GM19025 (cell line): ENCODE measurements at regions not wholly inside any gene's neighbourhood (a gene's known extent, or its start where the extent isn't known, plus 50 kb on each side); places are given as distances from the start of the nearest gene placed in this dataset.
"Not testable (repeated sequence)": the region's sequence is repeated elsewhere in the genome, so short reads cannot be mapped to it uniquely, and the experiment has no call there.

Experiments
- ATAC-seq: cut with Tn5 transposase; IDR thresholded peaks from one replicate; pipeline ENCODE4 v1.9.1; 2021; ENCODE audit warnings: mild to moderate bottlenecking, low read depth, moderate library complexity; ENCODE audit not compliant: unreplicated experiment

DNA sequence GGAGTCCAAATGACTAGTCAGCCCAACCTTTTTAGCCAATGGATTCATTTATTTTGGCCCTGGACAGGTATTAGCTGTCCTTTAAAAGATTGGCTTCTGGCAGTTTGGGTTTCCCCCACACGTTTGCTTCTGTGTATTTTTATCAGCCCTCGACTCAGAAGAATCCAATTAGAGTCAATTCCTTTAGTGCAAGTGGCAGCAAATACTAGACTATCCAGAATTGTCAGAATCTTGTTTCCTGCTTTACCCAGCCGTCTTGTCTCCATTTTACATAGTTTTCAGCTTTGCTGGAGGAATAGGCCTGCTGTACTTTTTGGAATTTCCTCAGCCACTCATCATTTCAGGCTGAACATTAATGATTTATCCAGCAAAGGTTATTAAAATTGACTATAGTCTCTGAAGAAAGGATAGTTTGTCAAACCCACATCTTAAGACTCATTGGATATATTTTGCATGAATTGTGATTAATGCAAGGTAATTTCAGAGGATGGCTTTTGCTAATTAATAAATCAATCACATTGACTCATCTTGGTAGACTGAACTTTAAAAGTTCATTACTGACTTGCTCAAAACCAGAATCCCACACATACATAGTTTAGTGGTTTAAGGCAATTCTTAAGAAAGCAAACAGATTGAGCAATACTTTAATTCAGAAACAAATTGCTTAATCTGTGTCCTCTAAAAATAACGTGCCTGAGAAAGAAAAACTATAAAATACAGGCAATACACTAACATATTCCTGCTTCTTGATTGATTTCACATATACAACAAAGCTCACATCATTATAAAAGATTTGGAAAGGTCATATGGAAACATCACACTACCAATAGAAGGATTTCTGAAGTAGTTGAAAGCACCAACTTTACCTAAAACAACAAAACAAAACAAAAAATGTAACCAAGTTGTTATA, 62.9 kb upstream of the ZNF217 start:
- no peak for ATAC-seq

DNA sequence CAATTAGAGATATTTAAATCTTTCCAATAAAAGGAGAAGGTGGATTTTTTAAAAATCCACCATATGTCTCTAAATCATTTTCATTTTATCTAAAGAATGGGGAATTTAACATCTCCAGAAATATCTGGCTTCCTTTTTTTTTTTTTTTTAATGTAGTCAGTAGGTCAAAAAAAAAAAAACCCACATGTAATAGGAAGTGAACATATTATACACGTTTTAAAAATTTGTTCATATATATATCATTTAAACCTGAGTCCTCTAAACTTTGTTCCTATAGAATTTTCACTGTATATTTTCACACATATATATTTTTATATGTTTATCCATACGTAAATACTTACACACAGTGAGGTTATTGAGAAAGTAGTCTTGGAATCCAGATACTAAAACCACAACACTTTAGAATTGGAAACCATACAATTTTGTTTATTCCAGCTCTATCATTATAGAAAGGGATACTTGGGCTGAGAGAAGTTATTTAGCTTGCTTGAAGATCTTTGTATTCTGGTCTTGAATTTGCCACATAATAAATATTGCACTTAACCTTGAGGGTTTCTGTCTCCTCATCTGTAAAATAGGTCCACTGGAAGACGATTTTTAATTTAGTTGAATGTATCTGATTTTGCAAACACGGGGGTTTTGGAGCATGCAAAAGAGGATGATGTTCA, 62.1 kb upstream of the ZNF217 start:
- no peak for ATAC-seq

DNA sequence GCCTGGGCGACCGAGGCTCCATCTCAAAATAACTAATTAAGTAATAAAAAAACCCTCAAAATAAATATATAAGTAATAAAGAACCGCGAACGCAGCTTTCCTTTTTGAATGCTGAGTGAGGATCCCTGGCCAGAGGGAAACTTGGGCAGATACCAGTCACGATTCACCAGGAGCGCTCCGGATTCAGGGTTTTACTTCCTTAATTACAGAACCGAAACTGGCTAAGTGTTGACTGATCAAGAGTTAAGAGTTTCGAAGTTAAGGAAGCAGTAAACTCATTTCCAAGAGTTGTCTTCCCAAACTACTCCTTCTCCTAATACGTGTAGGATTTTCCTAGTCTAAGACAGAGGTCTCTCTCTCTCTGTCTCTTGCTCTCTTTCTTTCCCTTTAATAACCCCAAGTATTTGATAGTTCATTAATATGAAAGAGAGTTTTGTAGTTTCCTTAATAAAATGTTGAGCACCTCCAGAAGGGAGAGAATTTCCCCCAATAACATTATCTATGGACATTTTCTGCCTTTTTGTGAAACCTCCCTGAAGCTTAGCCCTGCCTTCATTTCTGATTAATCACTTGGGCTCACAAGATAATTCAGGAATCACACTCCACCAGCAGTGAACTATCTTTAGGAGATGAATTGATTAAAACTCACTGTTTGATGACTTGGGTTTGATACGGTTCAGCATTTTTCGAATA, 61.4 kb upstream of the ZNF217 start:
- no peak for ATAC-seq

DNA sequence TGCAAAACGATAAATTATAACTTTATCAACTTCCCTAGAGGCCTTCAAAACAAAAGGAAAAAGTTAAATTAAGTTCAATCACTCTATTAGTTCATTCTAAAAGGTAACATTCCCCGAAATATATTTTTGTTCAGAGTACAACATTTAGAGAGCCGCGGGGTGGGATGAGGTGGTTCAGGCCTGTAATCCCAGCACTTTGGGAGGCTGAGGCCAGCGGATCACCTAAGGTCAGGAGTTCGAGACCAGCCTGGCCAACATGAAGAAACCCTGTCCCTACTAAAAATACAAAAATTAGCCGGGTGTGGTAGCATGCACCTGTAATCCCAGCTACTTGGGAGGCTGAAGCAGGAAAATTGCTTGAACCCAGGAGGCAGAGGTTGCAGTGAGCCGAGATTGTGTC, 60.9 kb upstream of the ZNF217 start:
- ATAC-seq: not testable (repeated sequence)

DNA sequence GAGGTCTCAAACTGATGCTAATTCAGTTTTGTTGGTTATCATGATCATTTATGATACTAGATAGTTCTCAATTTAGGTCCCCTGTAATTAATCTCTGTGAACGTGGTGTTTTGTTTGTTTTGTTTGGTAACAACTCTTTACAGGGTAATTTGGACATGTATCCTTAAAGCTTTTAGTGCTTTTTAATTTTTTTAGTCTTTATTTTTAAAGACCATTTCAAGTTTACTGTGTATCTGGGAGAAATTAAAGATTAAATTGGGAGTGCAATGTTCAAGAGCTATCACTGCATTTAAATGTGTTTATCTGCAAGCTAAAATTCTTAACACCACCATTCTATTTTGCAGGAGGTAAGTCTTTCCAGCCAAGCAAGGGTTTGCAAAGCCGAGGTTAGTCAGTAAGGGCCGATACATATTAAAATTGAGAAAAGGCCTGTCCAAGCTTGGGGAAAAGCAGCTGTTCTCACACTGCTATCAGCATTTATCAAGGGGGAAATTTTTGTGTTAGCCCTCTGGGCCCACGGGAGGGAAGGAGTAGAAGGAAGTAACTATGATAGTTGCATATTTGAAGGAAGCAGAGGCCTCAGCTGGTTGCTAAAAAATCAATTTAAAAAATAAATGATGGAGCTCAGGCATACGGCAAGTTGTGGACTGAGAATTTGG, 59.3 kb upstream of the ZNF217 start:
- no peak for ATAC-seq

DNA sequence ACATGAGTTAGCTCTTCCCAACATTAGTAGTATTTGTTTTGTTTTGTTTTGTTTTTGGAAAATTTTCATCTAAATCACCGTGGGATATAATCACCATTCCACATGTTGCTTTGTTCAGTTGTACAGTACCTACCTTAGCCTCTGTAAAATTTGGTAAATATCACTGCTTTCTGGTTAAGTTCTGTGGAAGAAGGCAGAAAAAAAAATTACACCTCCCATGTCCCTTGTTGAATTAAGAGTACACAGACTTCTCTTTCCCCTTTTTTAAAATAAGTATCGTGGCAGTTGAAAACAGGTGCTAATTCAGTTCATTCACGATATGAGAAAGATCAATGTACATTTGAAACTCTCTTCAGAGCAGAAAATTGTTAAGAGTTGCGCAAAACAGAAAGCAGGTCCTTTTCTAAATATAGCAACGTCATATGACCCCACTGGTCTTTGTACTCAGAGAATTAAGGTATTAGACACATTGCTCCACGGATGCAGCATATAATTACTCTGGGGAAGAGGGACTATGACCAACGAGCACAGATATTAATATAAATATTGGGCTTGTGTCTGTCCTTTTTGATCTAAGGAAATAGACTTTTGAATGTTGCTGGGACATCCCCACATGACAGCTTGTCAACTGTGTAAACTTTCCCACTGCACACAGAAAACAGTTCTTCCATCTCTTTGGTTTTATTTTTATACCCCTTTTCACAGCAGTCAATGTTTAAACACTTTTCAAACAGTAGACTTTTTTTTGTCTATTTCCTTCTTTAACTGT, 58.6 kb upstream of the ZNF217 start:
- ATAC-seq: peak; percentile 81

DNA sequence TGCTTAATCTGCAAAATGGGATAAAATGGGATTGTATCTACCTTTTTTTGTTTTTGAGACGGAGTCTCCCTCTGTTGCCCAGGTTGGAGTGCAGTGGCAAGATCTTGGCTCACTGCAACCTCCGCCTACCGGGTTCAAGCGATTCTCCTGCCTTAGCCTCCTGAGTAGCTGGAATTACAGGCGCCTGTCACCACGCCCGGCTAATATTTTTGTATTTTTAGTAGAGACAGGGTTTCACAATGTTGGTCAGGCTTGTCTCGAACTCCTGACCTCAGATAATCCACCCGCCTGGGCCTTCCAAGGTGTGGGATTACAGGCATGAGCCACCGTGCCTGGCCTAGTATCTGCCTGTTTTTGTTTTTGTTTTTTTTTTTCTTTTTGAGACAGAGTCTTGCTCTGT, 55.9 kb upstream of the ZNF217 start:
- not testable (repeated sequence) for ATAC-seq

DNA sequence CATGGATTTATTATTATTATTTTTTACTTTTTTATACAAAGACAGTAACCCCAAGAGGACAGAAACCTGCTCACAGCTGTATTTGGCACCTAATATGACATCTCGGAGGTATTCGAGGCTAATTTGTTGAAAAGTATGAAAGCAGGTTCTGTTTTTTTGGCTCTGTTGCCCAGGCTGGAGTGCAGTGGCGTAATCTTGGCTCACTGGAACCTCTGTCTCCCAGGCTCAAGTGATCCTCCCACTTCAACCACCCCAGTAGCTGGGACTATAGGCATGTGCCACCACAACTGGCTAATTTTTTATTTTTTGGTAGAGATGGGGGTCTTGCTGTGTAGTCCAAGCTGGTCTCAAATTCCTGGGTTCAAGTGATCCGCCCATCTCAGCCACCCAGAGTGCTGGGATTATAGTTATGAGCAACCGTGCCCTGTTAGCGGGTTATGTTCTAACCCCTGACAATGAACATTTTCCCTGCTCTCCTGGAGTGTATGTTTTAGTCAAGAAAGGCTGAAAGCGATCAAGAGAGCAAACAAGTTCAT, 53.7 kb upstream of the ZNF217 start:
- no peak for ATAC-seq

DNA sequence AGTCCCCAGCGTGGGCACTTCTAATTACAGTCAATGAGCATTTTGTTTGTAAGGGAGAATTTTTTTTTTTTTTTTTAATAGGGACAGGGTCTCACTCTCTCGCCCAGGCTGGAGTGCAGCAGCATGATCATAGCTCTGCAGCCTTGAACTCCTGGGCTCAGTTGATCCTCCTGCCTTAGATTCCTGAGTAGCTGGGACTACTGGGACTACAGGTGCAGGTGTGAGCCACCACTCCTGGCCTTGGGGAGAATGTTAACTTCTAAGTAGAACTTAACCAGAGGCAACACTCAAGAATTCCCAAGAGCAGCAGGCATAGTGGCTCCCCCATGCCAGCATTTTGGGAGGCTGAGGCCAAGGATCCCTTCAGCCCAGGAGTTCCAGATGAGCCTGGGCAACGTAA, 52.9 kb upstream of the ZNF217 start:
- ATAC-seq: no peak

DNA sequence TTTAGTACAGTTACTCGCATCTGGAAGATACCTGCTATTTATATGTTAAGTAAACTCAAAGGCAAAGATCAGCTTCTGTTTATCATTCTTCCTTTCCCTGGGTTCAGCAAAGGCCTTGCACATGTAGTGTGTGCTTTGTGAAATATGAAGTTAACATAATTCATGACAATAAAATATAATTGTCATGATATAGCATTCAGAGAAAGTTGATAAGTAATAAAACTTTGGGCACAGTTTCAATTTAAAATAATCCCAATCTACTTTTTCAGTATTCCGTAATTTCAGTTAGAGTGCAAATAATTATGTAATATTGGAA, 51.9 kb upstream of the ZNF217 start:
- no peak for ATAC-seq

DNA sequence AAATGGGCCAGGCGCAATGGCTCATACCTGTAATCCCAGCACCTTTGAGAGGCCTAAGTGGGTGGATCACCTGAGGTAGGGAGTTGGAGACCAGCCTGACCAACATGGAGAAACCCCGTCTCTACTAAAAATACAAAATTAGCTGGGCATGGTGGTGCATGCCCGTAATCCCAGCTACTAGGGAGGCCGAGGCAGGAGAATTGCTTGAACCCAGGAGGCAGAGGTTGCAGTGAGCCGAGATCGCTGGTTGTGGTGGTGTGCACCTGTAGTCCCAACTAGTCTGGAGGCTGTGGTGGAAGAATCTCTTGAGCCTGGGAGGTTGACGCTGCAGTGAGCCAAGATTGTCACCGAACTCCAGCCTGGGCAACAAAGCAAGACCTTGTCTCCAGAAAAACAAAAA, 50.5 kb upstream of the ZNF217 start:
- ATAC-seq: not testable (repeated sequence)
